H1 (cell line): ENCODE measurements at regions not wholly inside any gene's neighbourhood (a gene's known extent, or its start where the extent isn't known, plus 50 kb on each side); places are given as distances from the start of the nearest gene placed in this dataset.
"Not testable (repeated sequence)": the region's sequence is repeated elsewhere in the genome, so short reads cannot be mapped to it uniquely, and the experiment has no call there.

Source experiments
- CTCF ChIA-PET: fragments of 300-600 bp; sonication (Branson Sonifier 250); formaldehyde crosslinking; loops from one replicate; lab custom pipeline; 2021; ENCODE audit not compliant: partially characterized antibody; lab: Charles Lee
- POLR2A ChIA-PET: fragments of 300-600 bp; sonication (Branson Sonifier 250); formaldehyde crosslinking; loops from one replicate; lab custom pipeline; 2021; ENCODE audit warnings: inconsistent platforms; ENCODE audit not compliant: partially characterized antibody; lab: Charles Lee
- DNase-seq, 2 experiments: peaks; one replicate each; pipeline versions ENCODE4 v3.0.0 to v3.0.0-alpha.2; 2010 to 2022; ENCODE audit warnings: low spot score in 2 of 2, low read depth in 1 of 2, mixed read lengths in 1 of 2
- FAIRE-seq: peaks from 2 replicates; lab custom pipeline; 2011; peaks lifted over from hg19 to GRCh38; lab: Jason Lieb, UNC
- H2AFZ ChIP-seq: 2 replicates; pipeline ENCODE4 v1.8.1; 2012; ENCODE audit warnings: low read length, inconsistent platforms
- H2AK5ac ChIP-seq: 2 replicates; pipeline ENCODE4 v1.6.1; 2013; ENCODE audit warnings: low read depth, low read length
- H2BK120ac ChIP-seq: replicated peaks from 2 replicates; pipeline ENCODE3; 2013; ENCODE audit warnings: low read depth, low read length, inconsistent platforms
- H2BK12ac ChIP-seq: 2 replicates; pipeline ENCODE4 v1.6.1; 2013; ENCODE audit warnings: low read depth, low read length
- H2BK15ac ChIP-seq: 2 replicates; pipeline ENCODE4 v1.6.1; 2013; ENCODE audit warnings: low read length
- H2BK20ac ChIP-seq: 2 replicates; pipeline ENCODE4 v1.6.1; 2013; ENCODE audit warnings: low read length
- H2BK5ac ChIP-seq: 2 replicates; pipeline ENCODE4 v1.6.1; 2013; ENCODE audit warnings: low read depth, low read length
- H3K14ac ChIP-seq: 2 replicates; pipeline ENCODE4 v1.6.1; 2013; ENCODE audit warnings: inconsistent platforms; ENCODE audit not compliant: insufficient read length
- H3K18ac ChIP-seq: 2 replicates; pipeline ENCODE4 v1.6.1; 2013; ENCODE audit warnings: low read length; ENCODE audit errors: extremely low read depth
- H3K23ac ChIP-seq: 2 replicates; pipeline ENCODE4 v1.6.1; 2013; ENCODE audit warnings: inconsistent platforms; ENCODE audit not compliant: insufficient read length
- H3K23me2 ChIP-seq: 2 replicates; pipeline ENCODE4 v1.6.1; 2013; ENCODE audit warnings: low read depth, low read length
- H3K27ac ChIP-seq: 2 replicates; pipeline ENCODE4 v1.6.1; 2011; ENCODE audit warnings: low read depth, low read length, inconsistent platforms
- H3K27me3 ChIP-seq, 4 experiments: replicated peaks in 1 of 4; 1 replicate in 1 of 4; 2 replicates in 3 of 4; pipeline versions ENCODE4 v1.6.1 to v1.8.1; 2011 to 2013; ENCODE audit warnings: low read length in 3 of 4, mild to moderate bottlenecking in 3 of 4, inconsistent platforms in 2 of 4, mixed read lengths in 2 of 4, moderate library complexity in 1 of 4; ENCODE audit not compliant: control insufficient read depth in 3 of 4, insufficient read depth in 3 of 4; ENCODE audit errors: extremely low read depth in 1 of 4
- H3K36me3 ChIP-seq, 4 experiments: 2 replicates each; pipeline versions ENCODE4 v1.6.1 to v1.8.1; 2011 to 2013; ENCODE audit warnings: mild to moderate bottlenecking in 4 of 4, low read length in 3 of 4, moderate library complexity in 2 of 4, control low read depth in 1 of 4, inconsistent platforms in 1 of 4; ENCODE audit not compliant: insufficient read depth in 4 of 4, control insufficient read depth in 2 of 4
- H3K4ac ChIP-seq: replicated peaks from 2 replicates; pipeline ENCODE3; 2013; ENCODE audit warnings: low read length, low read depth, mixed read lengths, inconsistent platforms; ENCODE audit not compliant: insufficient read length
- H3K4me1 ChIP-seq, 4 experiments: replicated peaks in 1 of 4; 1 replicate in 1 of 4; 2 replicates in 3 of 4; pipeline versions ENCODE4 v1.6.1 to v1.8.1; 2011 to 2013; ENCODE audit warnings: low read length in 3 of 4, inconsistent platforms in 2 of 4, mixed read lengths in 1 of 4; ENCODE audit not compliant: insufficient read depth in 4 of 4, control insufficient read depth in 3 of 4
- H3K4me2 ChIP-seq, 2 experiments: 2 replicates each; pipeline versions ENCODE4 v1.6.1 to v1.8.1; 2011 to 2013; ENCODE audit warnings: low read depth in 2 of 2, low read length in 2 of 2, control low read depth in 1 of 2, inconsistent platforms in 1 of 2, mild to moderate bottlenecking in 1 of 2; ENCODE audit not compliant: insufficient read depth in 1 of 2
- H3K4me3 ChIP-seq, 4 experiments: fragments of 200-600, 300-600 bp in 1 of 4; sonication (generic), shearing (Covaris generic), sonication (Bioruptor Twin) in 1 of 4; 2 replicates each; pipeline versions ENCODE4 v1.5.1 to v1.8.1; 2011 to 2016; ENCODE audit warnings: low read length in 4 of 4, low read depth in 3 of 4, control low read depth in 2 of 4, inconsistent platforms in 2 of 4, mild to moderate bottlenecking in 2 of 4, mixed read lengths in 1 of 4, moderate library complexity in 1 of 4; ENCODE audit not compliant: insufficient read depth in 2 of 4; ENCODE audit errors: extremely low read depth in 1 of 4
- H3K56ac ChIP-seq: replicated peaks from 2 replicates; pipeline ENCODE3; 2013; ENCODE audit warnings: low read depth, mild to moderate bottlenecking, mixed read lengths, low read length, inconsistent platforms; ENCODE audit not compliant: insufficient read length
- H3K79me1 ChIP-seq: 2 replicates; pipeline ENCODE4 v1.6.1; 2013; ENCODE audit warnings: low read depth, low read length, control low read depth
- H3K79me2 ChIP-seq, 2 experiments: 2 replicates each; pipeline versions ENCODE4 v1.6.1 to v1.8.1; 2012 to 2013; ENCODE audit warnings: low read length in 2 of 2, mild to moderate bottlenecking in 2 of 2, inconsistent platforms in 1 of 2; ENCODE audit not compliant: insufficient read depth in 2 of 2, control insufficient read depth in 1 of 2
- H3K9ac ChIP-seq, 4 experiments: replicated peaks in 1 of 4; 1 replicate in 1 of 4; 2 replicates in 3 of 4; pipeline versions ENCODE4 v1.6.1 to v1.8.1; 2011 to 2013; ENCODE audit warnings: low read depth in 3 of 4, low read length in 3 of 4, control low read depth in 2 of 4, mild to moderate bottlenecking in 2 of 4, moderate library complexity in 2 of 4, inconsistent platforms in 1 of 4; ENCODE audit errors: extremely low read depth in 1 of 4
- H3K9me3 ChIP-seq, 2 experiments: 2 replicates each; pipeline versions ENCODE4 v1.6.1 to v1.8.1; 2012 to 2013; ENCODE audit warnings: mild to moderate bottlenecking in 2 of 2, moderate library complexity in 2 of 2, control low read depth in 1 of 2, inconsistent platforms in 1 of 2, low read depth in 1 of 2, low read length in 1 of 2, mixed read lengths in 1 of 2; ENCODE audit not compliant: insufficient read depth in 2 of 2
- H4K20me1 ChIP-seq, 2 experiments: replicated peaks in 1 of 2; 2 replicates each; pipeline versions ENCODE3 to v1.8.1; 2011 to 2013; ENCODE audit warnings: inconsistent platforms in 2 of 2, low read length in 2 of 2, mild to moderate bottlenecking in 1 of 2; ENCODE audit not compliant: insufficient read depth in 2 of 2, control insufficient read depth in 1 of 2
- H4K5ac ChIP-seq: 2 replicates; pipeline ENCODE4 v1.6.1; 2013; ENCODE audit warnings: low read length, low read depth, mixed read lengths, inconsistent platforms; ENCODE audit not compliant: insufficient read length
- H4K8ac ChIP-seq: 2 replicates; pipeline ENCODE4 v1.8.0; 2013; ENCODE audit warnings: mild to moderate bottlenecking, moderate library complexity, low read length, inconsistent platforms; ENCODE audit not compliant: insufficient read depth; ENCODE audit errors: extremely low read depth
- H4K91ac ChIP-seq: replicated peaks from 2 replicates; pipeline ENCODE3; 2013; ENCODE audit warnings: low read length, mixed read lengths, inconsistent platforms; ENCODE audit not compliant: insufficient read length
- ATF2 ChIP-seq: IDR thresholded peaks from 2 replicates; pipeline ENCODE4 v1.6.1; 2012; ENCODE audit warnings: low read length, inconsistent platforms
- CTCF ChIP-seq, 3 experiments: IDR thresholded peaks; 1 replicate in 2 of 3; 2 replicates in 1 of 3; pipeline versions ENCODE4 v1.5.1 to v1.6.1; 2011; ENCODE audit warnings: low read length in 3 of 3, mild to moderate bottlenecking in 3 of 3, inconsistent platforms in 2 of 3, low read depth in 1 of 3, moderate library complexity in 1 of 3; ENCODE audit not compliant: insufficient read depth in 1 of 3; ENCODE audit errors: control extremely low read depth in 1 of 3
- EP300 ChIP-seq, 2 experiments: IDR thresholded peaks; 1 replicate in 1 of 2; 2 replicates in 1 of 2; pipeline ENCODE4 v1.6.1; 2011 to 2012; ENCODE audit warnings: low read depth in 2 of 2, low read length in 2 of 2, mild to moderate bottlenecking in 2 of 2, borderline replicate concordance in 1 of 2, inconsistent platforms in 1 of 2, moderate library complexity in 1 of 2
- RFX5 ChIP-seq: IDR thresholded peaks from 2 replicates; pipeline ENCODE4 v1.6.1; 2011; ENCODE audit warnings: low read depth, low read length, improper control_type of control experiment, borderline replicate concordance
- RNF2 ChIP-seq: fragments of 200-900, 300-1000 bp; sonication (generic); IDR thresholded peaks from 2 replicates; pipeline ENCODE4 v1.7.1; 2016; ENCODE audit warnings: borderline replicate concordance, low read depth, mild to moderate bottlenecking, antibody characterized with exemption, low read length; ENCODE audit not compliant: poor library complexity, severe bottlenecking; ENCODE audit errors: missing control alignments
- SAP30 ChIP-seq: fragments of 300-600 bp; sonication (generic); IDR thresholded peaks from 2 replicates; pipeline ENCODE4 v1.7.1; 2012; ENCODE audit warnings: low read length, moderate library complexity, mild to moderate bottlenecking, inconsistent platforms; ENCODE audit not compliant: insufficient read depth, insufficient replicate concordance
- WGBS, 2 experiments: shearing (Covaris generic) in 1 of 2; methylation state at CpG; one replicate each; pipeline versions ENCODE4 v1.1.6 to v1.1.7; 2013 to 2015; ENCODE audit warnings: low lambda C conversion rate in 2 of 2, mixed read lengths in 2 of 2, inconsistent platforms in 1 of 2, low coverage in 1 of 2, missing lambda C conversion rate in 1 of 2; ENCODE audit not compliant: insufficient replicate concordance in 2 of 2, insufficient coverage in 1 of 2, insufficient read length in 1 of 2; ENCODE audit errors: extremely low coverage in 1 of 2, missing lambda C conversion rate in 1 of 2; 5-methylcytosine and 5-hydroxymethylcytosine counted together

GRCh38 chr14:71400871-71401321 is 493.6 kb downstream of the PCNX1 start (continued):
- TF ChIP-seq ATF2 (no peak), SAP30 (no peak), RFX5 (no peak), RNF2 (no peak), CTCF (IDR thresholded peaks at IDR 0.05; ENCODE audit: control extremely low read depth in 1 of 3, insufficient read depth in 1 of 3, low read depth in 1 of 3, low read length in 3 of 3) (no peak), EP300 (IDR thresholded peaks at IDR 0.05; ENCODE audit: borderline replicate concordance in 1 of 2, low read depth in 2 of 2, low read length in 2 of 2) (no peak)
- TF ChIP-seq, all 59 proteins: peak for 0

GRCh38 chr14:71402415-71402814 is 495.2 kb downstream of the PCNX1 start:
- H3K23me2 ChIP-seq, H4K20me1 ChIP-seq, H3K9me3 ChIP-seq, H2BK12ac ChIP-seq, DNase-seq, H3K18ac ChIP-seq, H4K91ac ChIP-seq, H3K4me2 ChIP-seq, H3K79me1 ChIP-seq, H2BK20ac ChIP-seq, H3K4me1 ChIP-seq, FAIRE-seq, H2AFZ ChIP-seq, H3K14ac ChIP-seq, H3K27ac ChIP-seq, H3K27me3 ChIP-seq, POLR2A ChIA-PET, H2BK120ac ChIP-seq, H3K4me3 ChIP-seq, H3K9ac ChIP-seq, H3K23ac ChIP-seq, H4K8ac ChIP-seq, H3K36me3 ChIP-seq, H2BK5ac ChIP-seq, H2BK15ac ChIP-seq, H3K56ac ChIP-seq, H4K5ac ChIP-seq, H2AK5ac ChIP-seq, H3K4ac ChIP-seq: not testable (repeated sequence)
- CTCF ChIA-PET = interaction anchor here (2.8 kb wide), 1 partner anchor 9 kb away, joined by 20 read pairs; no protein-coding TSS in a partner anchor
- H3K79me2 ChIP-seq = peaks cover 0 to 65% of the 10 kb centered on the region in 2 experiments; a peak in 3 of 4 replicates
- 95% methylated on average over 3 of the region's 3 CpGs; no CpG with 5 or more reads in 1 of the 2 experiments for WGBS, 2 experiments
